GM12878 (cell line): ENCODE measurements at regions not wholly inside any gene's neighbourhood (a gene's known extent, or its start where the extent isn't known, plus 50 kb on each side); places are given as distances from the start of the nearest gene placed in this dataset.

Experiments
- EZH2 ChIP-seq: IDR thresholded peaks from 2 replicates; pipeline ENCODE4 v1.6.1; 2012; ENCODE audit warnings: low read depth, mild to moderate bottlenecking, control low read depth, inconsistent platforms, low read length, borderline replicate concordance; ENCODE audit not compliant: control insufficient read depth
- IKZF1 ChIP-seq: fragments of 450-650 bp; conservative IDR thresholded peaks from 2 replicates; pipeline ENCODE4 v1.6.1; 2017; ENCODE audit warnings: antibody characterized with exemption, mild to moderate bottlenecking
- NFYA ChIP-seq: IDR thresholded peaks from 2 replicates; pipeline ENCODE4 v1.6.1; 2011; ENCODE audit warnings: low read depth, mild to moderate bottlenecking, low read length, improper control_type of control experiment, borderline replicate concordance
- TAF1 ChIP-seq: IDR thresholded peaks from 2 replicates; pipeline ENCODE4 v1.6.1; 2011; ENCODE audit warnings: mild to moderate bottlenecking, low read depth, low read length, borderline replicate concordance
- TF ChIP-seq, protein P1 (sequence below), 3 experiments: IDR thresholded peaks in 2 of 3; conservative IDR thresholded peaks in 1 of 3; 2 replicates each; pipeline ENCODE4 v1.5.1; 2011; ENCODE audit warnings: low read depth in 3 of 3, low read length in 3 of 3, mild to moderate bottlenecking in 3 of 3, control low read depth in 2 of 3, moderate library complexity in 2 of 3, inconsistent platforms in 1 of 3, mixed read lengths in 1 of 3; ENCODE audit not compliant: control insufficient read depth in 2 of 3, insufficient read depth in 1 of 3; ENCODE audit errors: extremely low read depth in 1 of 3
- TF ChIP-seq, protein P2 (sequence below): IDR thresholded peaks from 2 replicates; pipeline ENCODE4 v1.6.1; 2011; ENCODE audit warnings: low read depth, mild to moderate bottlenecking, low read length, moderate library complexity, borderline replicate concordance; ENCODE audit errors: extremely low read depth

DNA sequence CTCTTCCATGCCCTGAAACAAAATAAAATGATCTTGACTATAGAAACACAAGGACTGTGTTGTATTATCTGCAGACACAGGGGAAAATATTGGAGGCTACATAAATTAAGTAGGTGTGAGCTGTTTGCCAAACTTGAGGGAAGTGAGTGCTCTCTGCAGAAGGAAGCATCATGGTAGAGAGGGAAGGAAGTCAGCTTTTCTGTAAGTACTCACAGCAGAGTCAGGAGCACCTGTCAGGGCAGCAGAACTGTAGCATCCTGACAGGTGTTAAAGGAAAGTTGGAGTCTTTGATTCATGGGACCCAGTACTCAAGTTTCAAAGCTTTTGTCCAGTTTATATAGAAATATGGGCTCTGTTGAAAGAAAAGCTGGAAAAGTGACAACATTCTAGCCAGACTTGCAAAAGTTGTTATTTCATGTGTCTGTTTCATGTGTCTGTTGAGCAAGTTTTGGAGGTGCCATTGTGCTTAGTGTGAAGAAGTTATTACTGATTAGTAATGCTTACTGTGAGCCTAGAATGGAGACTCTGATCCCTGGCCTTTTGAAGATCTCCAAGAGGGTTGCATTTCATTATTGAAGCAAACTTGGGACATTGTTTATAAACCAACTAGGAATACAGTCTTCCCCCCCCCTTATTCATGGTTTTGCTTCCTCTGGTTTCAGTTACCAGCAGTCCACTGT is 194.7 kb downstream of the SPATA31D1 start:
- TF ChIP-seq, protein P1, sequence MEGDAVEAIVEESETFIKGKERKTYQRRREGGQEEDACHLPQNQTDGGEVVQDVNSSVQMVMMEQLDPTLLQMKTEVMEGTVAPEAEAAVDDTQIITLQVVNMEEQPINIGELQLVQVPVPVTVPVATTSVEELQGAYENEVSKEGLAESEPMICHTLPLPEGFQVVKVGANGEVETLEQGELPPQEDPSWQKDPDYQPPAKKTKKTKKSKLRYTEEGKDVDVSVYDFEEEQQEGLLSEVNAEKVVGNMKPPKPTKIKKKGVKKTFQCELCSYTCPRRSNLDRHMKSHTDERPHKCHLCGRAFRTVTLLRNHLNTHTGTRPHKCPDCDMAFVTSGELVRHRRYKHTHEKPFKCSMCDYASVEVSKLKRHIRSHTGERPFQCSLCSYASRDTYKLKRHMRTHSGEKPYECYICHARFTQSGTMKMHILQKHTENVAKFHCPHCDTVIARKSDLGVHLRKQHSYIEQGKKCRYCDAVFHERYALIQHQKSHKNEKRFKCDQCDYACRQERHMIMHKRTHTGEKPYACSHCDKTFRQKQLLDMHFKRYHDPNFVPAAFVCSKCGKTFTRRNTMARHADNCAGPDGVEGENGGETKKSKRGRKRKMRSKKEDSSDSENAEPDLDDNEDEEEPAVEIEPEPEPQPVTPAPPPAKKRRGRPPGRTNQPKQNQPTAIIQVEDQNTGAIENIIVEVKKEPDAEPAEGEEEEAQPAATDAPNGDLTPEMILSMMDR (IDR thresholded peaks at IDR 0.05 in 2 of 3, conservative IDR thresholded peaks at IDR 0.05 in 1 of 3; ENCODE audit: control insufficient read depth in 2 of 3, extremely low read depth in 1 of 3, insufficient read depth in 1 of 3, low read depth in 3 of 3, low read length in 3 of 3): no peak
- TF ChIP-seq TAF1 (no peak), IKZF1 (no peak), NFYA (no peak), EZH2 (no peak)
- TF ChIP-seq, protein P2, sequence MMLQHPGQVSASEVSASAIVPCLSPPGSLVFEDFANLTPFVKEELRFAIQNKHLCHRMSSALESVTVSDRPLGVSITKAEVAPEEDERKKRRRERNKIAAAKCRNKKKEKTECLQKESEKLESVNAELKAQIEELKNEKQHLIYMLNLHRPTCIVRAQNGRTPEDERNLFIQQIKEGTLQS: no peak
